Pancreas (tissue), 10 donors: ENCODE measurements at regions not wholly inside any gene's neighbourhood (a gene's known extent, or its start where the extent isn't known, plus 50 kb on each side); places are given as distances from the start of the nearest gene placed in this dataset.
"Not testable (repeated sequence)": the region's sequence is repeated elsewhere in the genome, so short reads cannot be mapped to it uniquely, and the experiment has no call there.

Source experiments
- ATAC-seq, 4 donors: fragments of 200-7000 bp; cut with Tn5 transposase; one replicate each; pipeline versions ENCODE4 v1.8.0 to v1.9.1; 2020; ENCODE audit warnings: mild to moderate bottlenecking in 4 of 4, moderate library complexity in 4 of 4
- DNase-seq, 6 donors: peaks; one replicate each; pipeline ENCODE4 v3.0.0-alpha.2; 2020
- FAIRE-seq: peaks from 2 replicates; lab custom pipeline; 2012; peaks lifted over from hg19 to GRCh38; lab: Jason Lieb, UNC
- H3K27ac ChIP-seq, 4 donors: fragments of 200-600 bp; sonication (generic); 1 replicate in 3 of 4; 2 replicates in 1 of 4; pipeline versions ENCODE4 v1.5.0 to v1.8.0; 2020
- H3K27me3 ChIP-seq, 4 donors: fragments of 200-600 bp; one replicate each; pipeline ENCODE4 v1.8.0; 2021
- H3K36me3 ChIP-seq, 3 donors: fragments of 200-600 bp; sonication (generic) in 1 of 3; one replicate each; pipeline versions ENCODE4 v1.5.0 to v1.8.0; 2020 to 2021
- H3K4me1 ChIP-seq, 3 donors: fragments of 200-600 bp; one replicate each; pipeline ENCODE4 v1.8.0; 2021
- H3K4me3 ChIP-seq, 4 donors: fragments of 200-600 bp; sonication (generic) in 2 of 4; one replicate each; pipeline versions ENCODE4 v1.5.0 to v1.8.0; 2020 to 2021
- H3K9me3 ChIP-seq, 4 donors: fragments of 200-600 bp; one replicate each; pipeline ENCODE4 v1.8.0; 2021
- WGBS, 2 donors: extraction: QIAGEN DNeasy Blood & Tissue Kit; methylation state at CpG; one replicate each; pipeline ENCODE4 v1.1.7; 2013; 5-methylcytosine and 5-hydroxymethylcytosine counted together
- intact Hi-C, 3 donors: fragments of 100-400 bp; cut with DNase I; formaldehyde crosslinking; loops; one replicate each; pipeline versions ENCODE4 v1.11.1 to v1.14.2; 2022
- TF ChIP-seq, protein P1 (sequence below), 4 donors: fragments of 200-600 bp; sonication (generic) in 3 of 4; IDR thresholded peaks; one replicate each; pipeline versions ENCODE4 v1.5.0 to v1.8.0; 2021; ENCODE audit warnings: antibody characterized with exemption in 4 of 4
- donor health status: healthy with polysubstance abuse.
- donor health status: DM: no; HTN: no; CAD: no; lungs with moderate emphysema.
- donor health status: DM: no; HTN: no; CAD: no.
- donor health status: control.
- donor health status: control.
- donor health status: Bipolar disorder and iron deficiency.
- donor health status: DM: yes; HTN: yes; CAD: no.
- donor health status: DM: no; HTN: no; CAD: no.
- donor health status: DM: no; HTN: no; CAD: no.
- donor health status: DM: yes; HTN: yes; CAD: no.

DNA sequence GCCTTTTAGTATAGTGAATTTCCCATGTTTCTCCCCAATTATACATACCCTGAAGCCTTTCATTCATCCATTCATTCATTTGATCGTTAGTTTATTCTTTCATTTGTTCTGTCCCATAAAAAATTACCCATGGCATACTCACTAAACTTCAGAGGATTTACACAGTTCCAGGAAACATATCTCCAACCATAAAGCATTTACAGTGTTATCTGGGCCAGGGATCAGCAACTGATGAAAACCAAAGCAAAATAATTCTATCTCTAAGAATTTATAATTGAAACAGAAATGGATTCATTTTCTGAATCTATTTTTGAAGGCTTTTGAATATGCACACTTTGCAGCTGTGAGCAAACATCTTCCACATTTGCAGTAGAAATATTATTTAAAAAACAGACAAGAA lies 547.7 kb downstream of the KCNJ2 start:
- H3K36me3 ChIP-seq, result no peaks in the 10 kb centered on the region
- TF ChIP-seq, protein P1, sequence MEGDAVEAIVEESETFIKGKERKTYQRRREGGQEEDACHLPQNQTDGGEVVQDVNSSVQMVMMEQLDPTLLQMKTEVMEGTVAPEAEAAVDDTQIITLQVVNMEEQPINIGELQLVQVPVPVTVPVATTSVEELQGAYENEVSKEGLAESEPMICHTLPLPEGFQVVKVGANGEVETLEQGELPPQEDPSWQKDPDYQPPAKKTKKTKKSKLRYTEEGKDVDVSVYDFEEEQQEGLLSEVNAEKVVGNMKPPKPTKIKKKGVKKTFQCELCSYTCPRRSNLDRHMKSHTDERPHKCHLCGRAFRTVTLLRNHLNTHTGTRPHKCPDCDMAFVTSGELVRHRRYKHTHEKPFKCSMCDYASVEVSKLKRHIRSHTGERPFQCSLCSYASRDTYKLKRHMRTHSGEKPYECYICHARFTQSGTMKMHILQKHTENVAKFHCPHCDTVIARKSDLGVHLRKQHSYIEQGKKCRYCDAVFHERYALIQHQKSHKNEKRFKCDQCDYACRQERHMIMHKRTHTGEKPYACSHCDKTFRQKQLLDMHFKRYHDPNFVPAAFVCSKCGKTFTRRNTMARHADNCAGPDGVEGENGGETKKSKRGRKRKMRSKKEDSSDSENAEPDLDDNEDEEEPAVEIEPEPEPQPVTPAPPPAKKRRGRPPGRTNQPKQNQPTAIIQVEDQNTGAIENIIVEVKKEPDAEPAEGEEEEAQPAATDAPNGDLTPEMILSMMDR (IDR thresholded peaks at IDR 0.05), result no peak
- no peaks in the 10 kb centered on the region for H3K9me3 ChIP-seq
- 68 to 79% methylated on average over 1 of the region's 1 CpG for WGBS, 2 donors
- DNase-seq (no peak), ATAC-seq (no peak), FAIRE-seq (no peak)
- intact Hi-C loops, result no loop called here
- H3K4me1 ChIP-seq, result no peaks in the 10 kb centered on the region
- no peak overlapping the region for H3K27ac ChIP-seq
- no peak overlapping the region for H3K4me3 ChIP-seq
- no peaks in the 10 kb centered on the region for H3K27me3 ChIP-seq

DNA sequence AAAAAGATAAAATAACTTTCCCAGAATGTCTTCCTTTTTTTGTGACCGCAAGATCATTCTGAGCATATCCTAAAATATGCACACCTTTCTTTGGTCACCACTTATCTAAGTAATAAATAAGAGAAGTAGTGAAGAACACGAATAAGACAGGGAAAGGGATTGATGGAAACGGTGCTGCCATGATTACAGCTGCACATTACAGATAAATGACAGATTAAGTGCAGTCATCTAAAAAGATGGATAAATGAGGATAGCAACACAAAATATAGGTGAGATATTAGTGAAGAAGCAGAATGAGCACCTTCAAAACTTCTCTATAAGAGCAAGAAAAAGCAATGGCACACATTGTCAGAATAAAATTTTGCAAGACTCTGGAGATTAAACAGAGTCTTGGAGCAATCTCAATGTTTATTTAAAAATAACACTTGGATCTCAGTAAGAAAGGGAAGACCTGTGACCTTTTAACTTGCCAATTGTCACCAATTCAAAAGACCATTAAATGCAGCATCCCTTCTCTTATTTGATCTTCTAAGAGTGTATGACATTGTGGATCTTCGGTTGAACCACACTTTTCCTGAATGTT lies 567.1 kb downstream of the KCNJ2 start:
- no peak for ATAC-seq
- 67 to 87% methylated on average over 4 of the region's 4 CpGs for whole genome bisulfite sequencing, 2 donors
- Histone ChIP-seq H3K27me3 (peaks cover 0 to 4% (median 0%) of the 10 kb centered on the region in 4 donors), H3K36me3 (no peaks in the 10 kb centered on the region), H3K4me3 (no peak overlapping the region), H3K9me3 (no peaks in the 10 kb centered on the region), H3K4me1 (no peaks in the 10 kb centered on the region), H3K27ac (no peak overlapping the region)
- no peak for DNase-seq
- TF ChIP-seq, protein P1 (IDR thresholded peaks at IDR 0.05), result no peak
- FAIRE-seq, result no peak
- intact Hi-C loops, result no loop called here

DNA sequence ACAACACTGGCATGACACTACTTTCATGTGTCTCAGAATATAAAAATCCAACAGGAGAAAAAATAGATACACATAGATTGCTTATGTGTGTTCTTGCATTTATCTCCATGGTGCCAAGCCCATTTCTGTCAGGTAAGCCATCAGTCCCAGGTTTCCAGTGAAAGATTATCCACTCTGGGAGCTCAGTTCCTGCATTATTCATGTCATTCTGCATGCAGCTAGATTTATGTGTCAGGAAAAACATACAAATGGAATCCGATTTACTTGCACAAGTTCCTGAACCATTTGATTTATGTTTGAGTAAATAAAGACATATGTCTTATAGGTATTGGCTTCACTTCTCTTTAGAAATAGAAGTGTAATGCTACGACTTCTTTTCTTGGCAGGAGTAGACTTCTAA lies 569.7 kb downstream of the KCNJ2 start:
- WGBS, 2 donors, result 32 to 50% methylated on average over 2 of the region's 2 CpGs
- FAIRE-seq (no peak), ATAC-seq (no peak), DNase-seq (no peak)
- intact Hi-C loops, result no loop called here
- Histone ChIP-seq H3K27ac (no peak overlapping the region), H3K9me3 (no peaks in the 10 kb centered on the region), H3K36me3 (no peaks in the 10 kb centered on the region), H3K4me1 (no peaks in the 10 kb centered on the region), H3K4me3 (no peak overlapping the region), H3K27me3 (peaks cover 0 to 4% (median 0%) of the 10 kb centered on the region in 4 donors)
- TF ChIP-seq, protein P1 (IDR thresholded peaks at IDR 0.05), result no peak

DNA sequence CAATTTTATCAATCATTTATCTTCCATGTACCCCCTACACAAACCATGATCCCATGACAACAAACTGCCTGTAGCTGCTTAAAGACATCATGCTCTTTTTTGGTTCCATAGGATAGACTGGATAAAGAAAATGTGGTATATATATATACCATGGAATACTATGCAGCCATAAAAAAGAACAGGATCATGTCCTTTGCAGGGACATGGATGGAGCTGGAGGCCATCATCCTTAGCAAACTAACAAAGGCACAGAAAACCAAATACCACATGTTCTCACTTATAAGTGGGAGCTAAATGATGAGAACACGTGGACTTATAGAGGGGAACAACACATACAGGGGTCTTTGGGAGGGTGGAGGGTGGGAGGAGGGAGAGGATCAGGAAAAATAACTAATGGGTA lies 577.2 kb downstream of the KCNJ2 start:
- H3K36me3 ChIP-seq, H3K27ac ChIP-seq, H3K9me3 ChIP-seq, DNase-seq, H3K4me1 ChIP-seq, H3K27me3 ChIP-seq, FAIRE-seq, ATAC-seq, H3K4me3 ChIP-seq, intact Hi-C loops: not testable (repeated sequence)
- 90 to 97% methylated on average over 1 of the region's 1 CpG for WGBS, 2 donors

DNA sequence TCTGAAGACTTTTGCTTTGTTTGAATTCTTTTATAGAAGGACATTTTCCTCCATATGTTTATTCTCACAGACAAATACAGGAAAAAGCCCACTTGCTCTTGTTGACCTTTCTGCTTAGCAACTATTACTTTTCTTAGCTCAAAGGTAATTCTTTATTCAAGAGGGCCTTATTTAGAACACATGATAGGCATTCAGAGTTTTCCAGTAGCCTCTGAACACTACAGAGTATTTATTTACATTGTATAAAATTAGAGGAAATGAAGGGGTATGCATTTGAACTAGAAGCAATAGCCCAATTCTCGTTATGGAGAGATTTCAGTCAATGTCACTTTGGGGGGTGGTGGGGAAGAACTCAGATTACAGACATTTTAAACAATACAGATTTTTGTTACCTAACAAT lies 581.7 kb downstream of the KCNJ2 start:
- TF ChIP-seq, protein P1 (IDR thresholded peaks at IDR 0.05), result no peak
- WGBS, 2 donors, result 44 to 78% methylated on average over 1 of the region's 1 CpG
- H3K27ac ChIP-seq, result no peak overlapping the region
- DNase-seq (no peak), FAIRE-seq (no peak), ATAC-seq (no peak)
- H3K4me1 ChIP-seq, result no peaks in the 10 kb centered on the region
- intact Hi-C loops, result no loop called here
- H3K36me3 ChIP-seq, result no peaks in the 10 kb centered on the region
- no peaks in the 10 kb centered on the region for H3K9me3 ChIP-seq
- no peak overlapping the region for H3K4me3 ChIP-seq
- H3K27me3 ChIP-seq, result no peaks in the 10 kb centered on the region

GRCh38 chr17:70752461-70752860 lies 583.1 kb downstream of the KCNJ2 start:
- FAIRE-seq, H3K4me1 ChIP-seq, intact Hi-C loops, H3K4me3 ChIP-seq, H3K27me3 ChIP-seq, H3K36me3 ChIP-seq, H3K9me3 ChIP-seq, DNase-seq, H3K27ac ChIP-seq, ATAC-seq: not testable (repeated sequence)
- WGBS, 2 donors, result 86 to 89% methylated on average over 5 of the region's 5 CpGs
